PFSK-1 (cell line): ENCODE measurements at regions not wholly inside any gene's neighbourhood (a gene's known extent, or its start where the extent isn't known, plus 50 kb on each side); places are given as distances from the start of the nearest gene placed in this dataset.

Experiments used
- FOXP2 ChIP-seq: optimal IDR thresholded peaks from 2 replicates; pipeline ENCODE3; 2011; ENCODE audit warnings: borderline replicate concordance, control low read depth, inconsistent platforms; ENCODE audit not compliant: insufficient read depth; ENCODE audit errors: extremely low read length, extremely low read depth
- POLR2AphosphoS5 ChIP-seq: IDR thresholded peaks from 2 replicates; pipeline ENCODE4 v1.6.1; 2012; ENCODE audit warnings: low read depth, mild to moderate bottlenecking, control low read depth, low read length, moderate library complexity
- SIN3A ChIP-seq: IDR thresholded peaks from 2 replicates; pipeline ENCODE4 v1.6.1; 2012; ENCODE audit warnings: mild to moderate bottlenecking, low read length, moderate library complexity, borderline replicate concordance; ENCODE audit not compliant: insufficient read depth
- TAF1 ChIP-seq: IDR thresholded peaks from 2 replicates; pipeline ENCODE4 v1.6.1; 2012; ENCODE audit warnings: low read length, control low read depth, borderline replicate concordance; ENCODE audit not compliant: insufficient read depth
- TF ChIP-seq, protein P1 (sequence below), 2 experiments: IDR thresholded peaks; 2 replicates each; pipeline versions ENCODE4 v1.6.1 to v1.8.0; 2011 to 2012; ENCODE audit warnings: low read depth in 2 of 2, low read length in 2 of 2, control low read depth in 1 of 2, inconsistent platforms in 1 of 2, mild to moderate bottlenecking in 1 of 2, moderate library complexity in 1 of 2; ENCODE audit not compliant: insufficient read depth in 1 of 2

DNA sequence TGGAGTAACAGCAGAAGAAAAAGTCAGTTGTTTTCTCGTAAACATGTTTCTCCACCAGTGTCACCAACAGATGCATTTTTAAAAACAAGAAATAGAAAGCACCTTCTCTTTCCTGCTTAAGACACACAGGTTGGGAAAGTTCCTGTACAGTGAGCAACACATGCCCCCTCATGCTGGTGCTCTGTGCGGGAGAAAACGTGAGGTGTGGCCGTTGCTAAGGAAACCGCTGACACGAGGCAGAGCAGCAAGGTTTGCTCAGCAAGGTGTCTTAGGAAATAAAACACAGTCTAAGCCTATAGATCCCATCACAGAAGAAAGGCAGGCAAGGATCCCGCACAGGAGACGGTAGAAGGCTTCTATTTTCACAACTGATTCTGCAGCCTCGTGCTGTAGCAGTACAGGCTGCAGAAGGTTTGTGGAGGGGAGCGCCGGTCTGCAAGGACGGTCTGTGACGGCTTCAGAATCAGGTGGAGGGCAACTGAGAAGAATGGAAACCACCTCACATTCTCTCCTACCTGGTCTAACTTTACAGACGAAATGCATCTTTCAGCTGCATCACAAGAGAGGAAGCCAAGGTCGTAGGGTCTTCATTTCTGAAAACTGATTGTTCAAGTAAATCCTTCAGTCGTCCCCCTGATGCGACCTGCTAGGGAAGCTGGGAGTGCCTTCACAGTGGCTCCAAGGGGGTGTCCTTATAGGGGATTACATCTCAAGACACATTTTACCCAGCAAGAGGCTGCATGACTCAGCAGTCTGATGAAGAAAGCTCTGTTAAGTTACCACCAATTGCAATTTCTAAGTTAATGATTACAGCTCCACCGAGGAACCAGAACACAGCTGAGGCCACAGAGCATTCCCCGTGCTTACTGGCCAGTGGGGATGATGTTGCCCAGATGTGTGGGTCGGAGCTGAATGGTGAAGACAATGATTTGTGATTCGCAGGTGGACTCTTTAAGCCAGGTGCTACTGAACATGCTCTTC lies 150.7 kb upstream of the KLF14 start:
- no peak for TF ChIP-seq SIN3A
- no peak for TF ChIP-seq POLR2AphosphoS5
- no peak for TF ChIP-seq TAF1
- TF ChIP-seq, protein P1, sequence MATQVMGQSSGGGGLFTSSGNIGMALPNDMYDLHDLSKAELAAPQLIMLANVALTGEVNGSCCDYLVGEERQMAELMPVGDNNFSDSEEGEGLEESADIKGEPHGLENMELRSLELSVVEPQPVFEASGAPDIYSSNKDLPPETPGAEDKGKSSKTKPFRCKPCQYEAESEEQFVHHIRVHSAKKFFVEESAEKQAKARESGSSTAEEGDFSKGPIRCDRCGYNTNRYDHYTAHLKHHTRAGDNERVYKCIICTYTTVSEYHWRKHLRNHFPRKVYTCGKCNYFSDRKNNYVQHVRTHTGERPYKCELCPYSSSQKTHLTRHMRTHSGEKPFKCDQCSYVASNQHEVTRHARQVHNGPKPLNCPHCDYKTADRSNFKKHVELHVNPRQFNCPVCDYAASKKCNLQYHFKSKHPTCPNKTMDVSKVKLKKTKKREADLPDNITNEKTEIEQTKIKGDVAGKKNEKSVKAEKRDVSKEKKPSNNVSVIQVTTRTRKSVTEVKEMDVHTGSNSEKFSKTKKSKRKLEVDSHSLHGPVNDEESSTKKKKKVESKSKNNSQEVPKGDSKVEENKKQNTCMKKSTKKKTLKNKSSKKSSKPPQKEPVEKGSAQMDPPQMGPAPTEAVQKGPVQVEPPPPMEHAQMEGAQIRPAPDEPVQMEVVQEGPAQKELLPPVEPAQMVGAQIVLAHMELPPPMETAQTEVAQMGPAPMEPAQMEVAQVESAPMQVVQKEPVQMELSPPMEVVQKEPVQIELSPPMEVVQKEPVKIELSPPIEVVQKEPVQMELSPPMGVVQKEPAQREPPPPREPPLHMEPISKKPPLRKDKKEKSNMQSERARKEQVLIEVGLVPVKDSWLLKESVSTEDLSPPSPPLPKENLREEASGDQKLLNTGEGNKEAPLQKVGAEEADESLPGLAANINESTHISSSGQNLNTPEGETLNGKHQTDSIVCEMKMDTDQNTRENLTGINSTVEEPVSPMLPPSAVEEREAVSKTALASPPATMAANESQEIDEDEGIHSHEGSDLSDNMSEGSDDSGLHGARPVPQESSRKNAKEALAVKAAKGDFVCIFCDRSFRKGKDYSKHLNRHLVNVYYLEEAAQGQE (IDR thresholded peaks at IDR 0.05; ENCODE audit: insufficient read depth in 1 of 2, low read depth in 2 of 2, low read length in 2 of 2): no peak
- TF ChIP-seq FOXP2: no peak

DNA sequence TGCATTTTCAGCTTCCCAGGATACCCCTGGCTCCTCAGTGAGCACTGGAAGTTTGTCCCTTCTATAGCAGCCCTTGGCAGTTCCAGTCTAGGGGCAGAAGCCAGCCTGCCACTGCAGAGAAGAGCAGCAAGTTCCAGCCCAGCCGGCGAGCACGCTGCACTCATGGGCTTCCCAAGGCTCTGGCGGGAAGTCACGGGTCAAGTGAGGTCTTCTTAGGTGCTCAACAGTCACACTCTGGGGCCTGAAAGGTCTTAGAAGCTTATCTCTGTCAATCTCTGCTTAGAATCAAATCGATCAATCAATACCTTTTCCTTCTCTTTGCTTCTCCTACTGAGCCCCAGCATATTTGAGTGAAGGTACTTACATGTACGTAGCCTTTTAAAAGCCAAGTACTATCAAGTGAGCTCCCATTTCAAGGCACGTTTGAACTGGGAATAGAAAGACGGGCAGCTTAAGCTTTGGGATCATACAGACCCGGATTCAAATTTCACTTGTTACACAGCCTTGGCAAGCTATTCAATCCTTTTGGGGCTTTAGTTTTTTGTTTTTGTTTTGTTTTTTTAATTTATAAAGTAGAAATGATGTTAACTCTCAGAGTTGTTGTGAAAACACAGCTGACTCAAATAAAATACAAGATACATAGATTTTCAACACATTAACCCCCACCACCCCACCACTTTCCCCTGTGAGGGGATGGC lies 152.6 kb upstream of the KLF14 start:
- no peak for TF ChIP-seq FOXP2
- TF ChIP-seq TAF1: no peak
- TF ChIP-seq, protein P1 (IDR thresholded peaks at IDR 0.05; ENCODE audit: insufficient read depth in 1 of 2, low read depth in 2 of 2, low read length in 2 of 2): no peak
- no peak for TF ChIP-seq SIN3A

DNA sequence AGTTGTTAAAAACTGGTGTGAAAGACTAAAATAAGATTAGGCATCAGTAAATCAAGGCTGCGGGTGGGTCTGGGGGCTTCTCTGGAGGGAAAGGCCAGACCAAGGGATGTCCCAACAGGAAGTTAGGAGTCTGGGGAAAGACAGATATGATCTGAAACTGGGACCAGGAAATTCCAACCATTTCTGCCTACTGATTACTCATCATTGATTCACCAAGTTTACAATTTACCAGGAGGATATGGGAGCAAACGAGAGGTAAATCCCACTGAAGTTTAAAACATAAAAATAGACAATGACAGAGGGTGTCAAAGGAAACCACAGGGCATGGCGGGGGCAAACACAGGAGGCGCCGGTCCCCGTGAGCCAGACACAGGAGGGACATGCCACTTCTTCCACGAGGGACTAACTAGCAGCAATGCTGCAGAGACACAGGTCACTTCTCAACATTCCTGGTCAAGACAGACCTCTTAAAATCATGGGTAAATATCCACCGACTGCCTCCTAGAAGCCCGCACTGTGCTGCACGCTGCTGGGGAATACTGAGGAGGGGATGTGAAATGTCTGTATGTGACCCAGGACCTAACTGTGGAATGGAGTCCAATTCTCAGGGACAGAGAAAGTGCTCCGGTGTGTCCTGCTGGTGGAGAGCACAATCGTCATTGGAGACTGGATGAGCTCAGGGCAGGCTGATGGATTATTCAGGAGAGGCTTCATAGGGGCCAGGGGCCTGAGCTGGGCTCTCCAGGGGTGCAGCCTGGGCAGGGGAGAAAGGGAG lies 153.4 kb upstream of the KLF14 start:
- TF ChIP-seq TAF1 (no peak), FOXP2 (no peak), SIN3A (no peak), POLR2AphosphoS5 (no peak)
- TF ChIP-seq, protein P1 (IDR thresholded peaks at IDR 0.05; ENCODE audit: insufficient read depth in 1 of 2, low read depth in 2 of 2, low read length in 2 of 2): no peak

DNA sequence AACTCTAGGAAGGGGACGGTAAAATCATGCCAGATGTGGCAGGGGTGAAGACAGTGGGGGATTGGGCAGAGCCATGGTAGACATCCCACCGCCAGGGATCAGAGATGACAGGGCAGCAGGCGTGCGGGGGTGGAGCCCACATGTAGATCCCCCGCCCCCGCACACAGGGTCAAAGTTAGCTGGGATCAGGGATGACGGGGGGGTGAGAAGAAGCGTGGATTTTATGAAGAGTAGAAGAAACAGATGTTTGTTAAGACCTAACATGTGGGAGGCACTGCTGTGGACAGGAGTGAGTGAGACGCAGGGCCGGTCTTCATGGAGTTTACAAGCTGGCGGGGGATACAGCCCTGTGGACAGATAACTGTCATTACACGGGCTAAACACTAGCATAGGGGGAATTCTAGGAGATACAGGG lies 154.0 kb upstream of the KLF14 start:
- TF ChIP-seq FOXP2 (no peak), POLR2AphosphoS5 (no peak), TAF1 (no peak), SIN3A (no peak)
- TF ChIP-seq, protein P1 (IDR thresholded peaks at IDR 0.05; ENCODE audit: insufficient read depth in 1 of 2, low read depth in 2 of 2, low read length in 2 of 2): no peak
